PC-3 (cell line): ENCODE measurements at regions not wholly inside any gene's neighbourhood (a gene's known extent, or its start where the extent isn't known, plus 50 kb on each side); places are given as distances from the start of the nearest gene placed in this dataset.

Experiments
- ATAC-seq: fragments of 200-7000 bp; cut with Tn5 transposase; 2 replicates; pipeline ENCODE4 v1.9.1; 2020; ENCODE audit warnings: mild to moderate bottlenecking, moderate library complexity
- BruUV-seq: library from RNA; stranded (reverse); fragments of 400-500 nt; replicated peaks from 2 replicates; lab custom pipeline; 2021; lab: Mats Ljungman, UMichigan
- CTCF ChIA-PET: fragments of 300-600 bp; sonication (Branson Sonifier 250); formaldehyde crosslinking; loops from one replicate; lab custom pipeline; 2022; ENCODE audit warnings: antibody characterized with exemption; lab: Charles Lee
- POLR2A ChIA-PET: fragments of 300-600 bp; sonication (Branson Sonifier 250); formaldehyde crosslinking; loops from one replicate; lab custom pipeline; 2022; ENCODE audit warnings: antibody characterized with exemption; ENCODE audit not compliant: unreplicated experiment; lab: Charles Lee
- DNase-seq: peaks from one replicate; pipeline ENCODE4 v3.0.0-alpha.2; 2015
- H2AFZ ChIP-seq: fragments of 300-600 bp; sonication (generic); 2 replicates; pipeline ENCODE4 v1.6.0; 2016; ENCODE audit warnings: antibody characterized with exemption, low read length
- H3F3A ChIP-seq: fragments of 300-600 bp; sonication (generic); one replicate; pipeline ENCODE4 v1.6.0; 2017; ENCODE audit warnings: antibody characterized with exemption, low read length, control low read depth, mild to moderate bottlenecking; ENCODE audit not compliant: unreplicated experiment
- H3K27ac ChIP-seq: fragments of 300-600 bp; sonication (generic); 2 replicates; pipeline ENCODE4 v1.5.1; 2016; ENCODE audit warnings: mild to moderate bottlenecking, low read length
- H3K27me3 ChIP-seq: fragments of 300-600 bp; sonication (generic); 2 replicates; pipeline ENCODE4 v1.6.1; 2016; ENCODE audit warnings: low read length, mixed read lengths
- H3K36me3 ChIP-seq: fragments of 300-600 bp; sonication (generic); 2 replicates; pipeline ENCODE4 v1.6.1; 2016; ENCODE audit warnings: low read depth, mixed run types, low read length, mixed read lengths
- H3K4me1 ChIP-seq: fragments of 300-600 bp; sonication (generic); 2 replicates; pipeline ENCODE4 v1.5.1; 2016; ENCODE audit warnings: low read length; ENCODE audit not compliant: insufficient read depth
- H3K4me2 ChIP-seq: fragments of 300-600 bp; sonication (generic); 2 replicates; pipeline ENCODE4 v1.6.0; 2016; ENCODE audit warnings: low read length
- H3K4me3 ChIP-seq: fragments of 300-600 bp; sonication (generic); 2 replicates; pipeline ENCODE4 v1.5.1; 2016; ENCODE audit warnings: mild to moderate bottlenecking, low read length, mixed read lengths
- H3K79me2 ChIP-seq: fragments of 300-600 bp; sonication (generic); 2 replicates; pipeline ENCODE4 v1.6.1; 2017; ENCODE audit warnings: low read length, mixed read lengths
- H3K9ac ChIP-seq: fragments of 300-600 bp; sonication (generic); 2 replicates; pipeline ENCODE4 v1.6.0; 2016; ENCODE audit warnings: mild to moderate bottlenecking, low read length
- H3K9me2 ChIP-seq: fragments of 300-600 bp; sonication (generic); replicated peaks from 2 replicates; pipeline ENCODE4 v1.6.1; 2016; ENCODE audit warnings: mixed run types, low read length, mixed read lengths
- H3K9me3 ChIP-seq: fragments of 300-600 bp; sonication (generic); 2 replicates; pipeline ENCODE4 v1.6.1; 2016; ENCODE audit warnings: low read length, mixed read lengths
- H4K20me1 ChIP-seq: fragments of 300-600 bp; sonication (generic); 2 replicates; pipeline ENCODE4 v1.6.1; 2016; ENCODE audit warnings: low read length, mixed read lengths
- CTCF ChIP-seq: fragments of 300-600 bp; sonication (generic); conservative IDR thresholded peaks from 2 replicates; pipeline ENCODE4 v1.5.1; 2017; ENCODE audit warnings: antibody characterized with exemption, low read depth, mild to moderate bottlenecking, low read length
- EZH2 ChIP-seq: fragments of 300-600 bp; sonication (generic); IDR thresholded peaks from one replicate; pipeline ENCODE4 v1.6.1; 2017; ENCODE audit warnings: antibody characterized with exemption, mild to moderate bottlenecking, low read length; ENCODE audit not compliant: unreplicated experiment
- EZH2phosphoT487 ChIP-seq: fragments of 300-600 bp; sonication (generic); IDR thresholded peaks from 2 replicates; pipeline ENCODE4 v1.6.1; 2018; ENCODE audit warnings: mild to moderate bottlenecking, antibody characterized with exemption, low read length, borderline replicate concordance
- intact Hi-C: fragments of 100-400 bp; cut with micrococcal nuclease; formaldehyde crosslinking; loops from 2 replicates; pipeline ENCODE4 v1.9.0; 2023

DNA sequence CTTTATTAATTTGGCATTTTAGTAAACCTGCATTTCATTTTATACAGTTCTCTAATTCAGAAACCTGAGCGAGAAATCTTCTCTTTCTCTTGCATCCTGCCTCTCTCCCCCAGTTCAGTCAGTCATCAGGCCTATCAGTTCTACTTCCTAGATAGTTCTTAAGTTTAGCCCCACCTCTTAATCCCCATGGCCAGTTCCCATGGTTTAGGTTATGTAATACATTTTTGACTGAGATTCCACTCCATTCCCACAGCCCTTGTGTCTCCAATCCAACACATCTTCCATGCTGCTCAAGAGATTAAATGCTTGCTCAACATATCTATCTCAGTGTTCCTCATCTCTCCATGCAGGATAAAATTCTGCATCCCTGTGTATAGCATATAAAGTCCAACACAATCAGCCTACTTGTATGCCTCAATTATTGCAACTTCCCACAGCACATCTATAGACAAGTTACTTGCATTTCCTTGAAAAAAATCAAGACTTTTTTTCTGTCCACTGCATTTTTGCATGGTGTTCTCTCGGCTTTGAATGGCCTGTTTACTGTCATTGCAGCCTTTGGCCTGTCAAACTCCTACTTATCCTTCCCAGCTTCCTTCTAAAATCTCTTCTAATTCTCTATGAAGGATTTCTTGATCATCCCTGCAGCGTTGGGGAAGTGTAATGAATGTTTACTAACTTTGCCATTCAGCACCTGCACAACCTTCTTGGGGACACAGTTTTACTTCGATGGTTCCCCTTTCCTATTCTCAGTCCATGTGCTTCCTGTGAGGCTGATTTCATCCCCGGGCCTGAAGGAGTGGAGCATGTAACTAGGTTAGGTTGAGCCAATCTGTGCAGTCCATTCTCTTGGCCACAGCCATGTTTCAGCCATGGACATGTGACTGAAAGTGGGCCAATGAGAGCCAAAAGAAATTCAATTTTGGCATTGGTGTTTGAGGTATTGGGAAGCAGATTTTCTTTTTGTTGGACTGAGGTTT is 80.8 kb downstream of the DACT1 start:
- Histone ChIP-seq H3K4me3 (no peak overlapping the region), H3K27me3 (peaks cover 11% of the 10 kb centered on the region; the same call in 1 of the 2 replicates), H4K20me1 (no peaks in the 10 kb centered on the region), H3K36me3 (no peaks in the 10 kb centered on the region), H3K79me2 (no peaks in the 10 kb centered on the region), H3K9me3 (no peaks in the 10 kb centered on the region), H3K9me2 (0 out of 2 replicates have a peak, but pooled peaks cover 5% of the 10 kb centered on the region), H3K4me2 (no peak overlapping the region), H3K4me1 (peaks cover 9% of the 10 kb centered on the region; the same call in 1 of the 2 replicates), H3K9ac (no peak overlapping the region), H3K27ac (no peak overlapping the region), H3F3A (no peaks in the 10 kb centered on the region), H2AFZ (peak overlapping the region; percentile 5; the same call in 1 of the 2 replicates)
- intact Hi-C loops = loop anchor here (5.0 kb wide), 1 partner anchor 39 kb away; no protein-coding TSS in a partner anchor
- ATAC-seq = no peak
- DNase-seq = no peak
- no TSS peak for BruUV-seq
- TF ChIP-seq CTCF (no peak), EZH2phosphoT487 (no peak), EZH2 (no peak)
- ChIA-PET CTCF (no interaction called here), POLR2A (no interaction called here)

- no peak overlapping the region for H3K9ac ChIP-seq
- H3K36me3 ChIP-seq = no peaks in the 10 kb centered on the region
- no peaks in the 10 kb centered on the region for H3K79me2 ChIP-seq
- ChIA-PET POLR2A (no interaction called here), CTCF (no interaction called here)
- H3K4me2 ChIP-seq = no peak overlapping the region
- DNase-seq = no peak
- H2AFZ ChIP-seq = no peak overlapping the region
- H3K9me3 ChIP-seq = no peaks in the 10 kb centered on the region
- intact Hi-C loops = no loop called here
- peaks cover 7% of the 10 kb centered on the region; the same call in 1 of the 2 replicates for H3K4me1 ChIP-seq
- no peak overlapping the region for H3K27ac ChIP-seq
- no peaks in the 10 kb centered on the region for H4K20me1 ChIP-seq
- ATAC-seq = no peak
- H3K4me3 ChIP-seq = no peak overlapping the region
- no TSS peak for BruUV-seq
- H3K27me3 ChIP-seq = peaks cover 11% of the 10 kb centered on the region; the same call in 1 of the 2 replicates
- 0 out of 2 replicates have a peak, but pooled peaks cover 9% of the 10 kb centered on the region for H3K9me2 ChIP-seq
- H3F3A ChIP-seq = no peaks in the 10 kb centered on the region
- TF ChIP-seq EZH2 (no peak), EZH2phosphoT487 (no peak), CTCF (no peak)
Observed at GRCh38 chr14:58721723-58722122, 84.0 kb downstream of the DACT1 start.
